Endothelial cell of umbilical vein (primary cell): ENCODE measurements at regions not wholly inside any gene's neighbourhood (a gene's known extent, or its start where the extent isn't known, plus 50 kb on each side); places are given as distances from the start of the nearest gene placed in this dataset.

Source experiments
- BruUV-seq: library from RNA; stranded (reverse); fragments of 400-500 nt; replicated peaks from 2 replicates; lab custom pipeline; 2021; lab: Mats Ljungman, UMichigan
- CTCF ChIA-PET: fragments of 300-600, 350-600 bp; sonication (Branson Sonifier 250); formaldehyde crosslinking; loops from one replicate; lab custom pipeline; 2021; ENCODE audit warnings: antibody characterized with exemption, inconsistent platforms; lab: Charles Lee
- POLR2A ChIA-PET: fragments of 300-600, 350-600 bp; sonication (Branson Sonifier 250); formaldehyde crosslinking; loops from one replicate; lab custom pipeline; 2021; ENCODE audit warnings: antibody characterized with exemption, inconsistent platforms; lab: Charles Lee
- DNase-seq: peaks from one replicate; pipeline ENCODE4 v3.0.0-alpha.2; 2011; ENCODE audit warnings: low read depth, low spot score
- FAIRE-seq: peaks from 2 replicates; lab custom pipeline; 2011; peaks lifted over from hg19 to GRCh38; lab: Jason Lieb, UNC
- H2AFZ ChIP-seq: 2 replicates; pipeline ENCODE4 v1.6.0; 2012; ENCODE audit warnings: low read depth, low read length, control low read depth, inconsistent platforms
- H3K27ac ChIP-seq: 2 replicates; pipeline ENCODE4 v1.5.1; 2011; ENCODE audit warnings: low read depth, mild to moderate bottlenecking, control low read depth, low read length, moderate library complexity; ENCODE audit not compliant: insufficient read depth
- H3K27me3 ChIP-seq, 2 experiments: 2 replicates each; pipeline versions ENCODE4 v1.6.0 to v1.6.1; 2011; ENCODE audit warnings: low read length in 2 of 2, mixed read lengths in 1 of 2; ENCODE audit not compliant: control insufficient read depth in 2 of 2, insufficient read depth in 2 of 2
- H3K36me3 ChIP-seq, 2 experiments: 2 replicates in 1 of 2; 3 replicates in 1 of 2; pipeline ENCODE4 v1.5.1; 2011; ENCODE audit warnings: low read length in 2 of 2, mild to moderate bottlenecking in 1 of 2, moderate library complexity in 1 of 2; ENCODE audit not compliant: control insufficient read depth in 2 of 2, insufficient read depth in 2 of 2; ENCODE audit errors: extremely low read depth in 1 of 2
- H3K4me1 ChIP-seq: 3 replicates; pipeline ENCODE4 v1.5.1; 2011; ENCODE audit warnings: mild to moderate bottlenecking, low read length; ENCODE audit not compliant: control insufficient read depth, insufficient read depth; ENCODE audit errors: extremely low read depth
- H3K4me2 ChIP-seq: 2 replicates; pipeline ENCODE4 v1.6.1; 2011; ENCODE audit warnings: low read length, control low read depth, mixed read lengths; ENCODE audit not compliant: insufficient read depth
- H3K4me3 ChIP-seq, 3 experiments: fragments of 200-600 bp in 1 of 3; sonication (generic), shearing (Covaris generic) in 1 of 3; replicated peaks in 1 of 3; 2 replicates each; pipeline ENCODE4 v1.5.1; 2011 to 2016; ENCODE audit warnings: control low read depth in 3 of 3, low read length in 3 of 3, mild to moderate bottlenecking in 2 of 3, inconsistent platforms in 1 of 3, low read depth in 1 of 3, moderate library complexity in 1 of 3; ENCODE audit not compliant: insufficient read depth in 1 of 3
- H3K79me2 ChIP-seq: 2 replicates; pipeline ENCODE4 v1.6.0; 2012; ENCODE audit warnings: low read length, inconsistent platforms; ENCODE audit not compliant: control insufficient read depth, insufficient read depth
- H3K9ac ChIP-seq: replicated peaks from 2 replicates; pipeline ENCODE3; 2011; ENCODE audit warnings: low read length, control low read depth; ENCODE audit not compliant: insufficient read depth; ENCODE audit errors: extremely low read depth
- H3K9me1 ChIP-seq: replicated peaks from 3 replicates; pipeline ENCODE4 v1.6.0; 2011; ENCODE audit warnings: mild to moderate bottlenecking, low read length; ENCODE audit not compliant: control insufficient read depth, insufficient read depth; ENCODE audit errors: extremely low read depth
- H3K9me3 ChIP-seq: replicated peaks from 2 replicates; pipeline ENCODE4 v1.5.1; 2012; ENCODE audit warnings: low read length, inconsistent platforms; ENCODE audit not compliant: control insufficient read depth, insufficient read depth
- H4K20me1 ChIP-seq: replicated peaks from 2 replicates; pipeline ENCODE3; 2011; ENCODE audit warnings: mild to moderate bottlenecking, low read length; ENCODE audit not compliant: control insufficient read depth, insufficient read depth; ENCODE audit errors: extremely low read depth
- EZH2 ChIP-seq: IDR thresholded peaks from 2 replicates; pipeline ENCODE4 v1.6.1; 2012; ENCODE audit warnings: borderline replicate concordance, low read depth, mild to moderate bottlenecking, moderate library complexity, low read length, inconsistent platforms; ENCODE audit not compliant: severe bottlenecking
- FOS ChIP-seq: IDR thresholded peaks from 2 replicates; pipeline ENCODE4 v1.6.1; 2011; ENCODE audit warnings: mild to moderate bottlenecking, low read length, moderate library complexity, borderline replicate concordance; ENCODE audit not compliant: insufficient read depth
- GATA2 ChIP-seq: IDR thresholded peaks from 2 replicates; pipeline ENCODE4 v1.7.0; 2011; ENCODE audit warnings: low read depth, mild to moderate bottlenecking, moderate library complexity, mixed read lengths, low read length; ENCODE audit not compliant: insufficient read length, insufficient read depth
- JUN ChIP-seq: IDR thresholded peaks from 2 replicates; pipeline ENCODE4 v1.6.1; 2011; ENCODE audit warnings: borderline replicate concordance, low read depth; ENCODE audit not compliant: insufficient read length, insufficient read depth
- MYC ChIP-seq: IDR thresholded peaks from one replicate; pipeline ENCODE4 v1.6.1; 2011; ENCODE audit warnings: mild to moderate bottlenecking, low read depth, low read length
- POLR2A ChIP-seq: IDR thresholded peaks from 2 replicates; pipeline ENCODE4 v1.6.1; 2012; ENCODE audit warnings: low read depth, mild to moderate bottlenecking, control low read depth, low read length
- POLR2AphosphoS5 ChIP-seq: IDR thresholded peaks from 2 replicates; pipeline ENCODE4 v1.6.1; 2012; ENCODE audit warnings: low read depth, mild to moderate bottlenecking, control low read depth, low read length, moderate library complexity; ENCODE audit not compliant: insufficient read depth
- dilution Hi-C: fragments of 300-500 bp; cut with MboI; formaldehyde crosslinking; loops from one replicate; pipeline ENCODE4 v1.15.0; 2019; ENCODE audit warnings: low sequenced_read_pairs; ENCODE audit not compliant: extremely low pct_ligation_motif_present
- intact Hi-C: fragments of 100-400 bp; cut with micrococcal nuclease; formaldehyde crosslinking; loops from one replicate; pipeline ENCODE4 v1.10.0; 2022
- TF ChIP-seq, protein P1 (sequence below), 2 donors: IDR thresholded peaks; 1 replicate in 1 of 2; 2 replicates in 1 of 2; pipeline ENCODE4 v1.5.1; 2011; ENCODE audit warnings: low read length in 2 of 2, mild to moderate bottlenecking in 2 of 2, moderate library complexity in 2 of 2, control low read depth in 1 of 2, inconsistent platforms in 1 of 2, low read depth in 1 of 2; ENCODE audit not compliant: insufficient read depth in 1 of 2; ENCODE audit errors: extremely low read depth in 1 of 2
- TF ChIP-seq, protein P2 (sequence below): IDR thresholded peaks from 2 replicates; pipeline ENCODE4 v1.6.1; 2011; ENCODE audit not compliant: insufficient read depth, insufficient read length

- ChIA-PET CTCF (no interaction called here), POLR2A (no interaction called here)
- no peak overlapping the region for H3K4me2 ChIP-seq
- FAIRE-seq (no peak), DNase-seq (no peak)
- peaks cover 0 to 9% of the 10 kb centered on the region in 2 experiments for H3K27me3 ChIP-seq
- H2AFZ ChIP-seq: no peak overlapping the region
- H3K27ac ChIP-seq: no peak overlapping the region
- H3K79me2 ChIP-seq: no peaks in the 10 kb centered on the region
- BruUV-seq: no TSS peak
- TF ChIP-seq GATA2 (no peak), EZH2 (no peak), MYC (no peak), POLR2AphosphoS5 (no peak), POLR2A (no peak), FOS (no peak), JUN (no peak)
- TF ChIP-seq, protein P1, sequence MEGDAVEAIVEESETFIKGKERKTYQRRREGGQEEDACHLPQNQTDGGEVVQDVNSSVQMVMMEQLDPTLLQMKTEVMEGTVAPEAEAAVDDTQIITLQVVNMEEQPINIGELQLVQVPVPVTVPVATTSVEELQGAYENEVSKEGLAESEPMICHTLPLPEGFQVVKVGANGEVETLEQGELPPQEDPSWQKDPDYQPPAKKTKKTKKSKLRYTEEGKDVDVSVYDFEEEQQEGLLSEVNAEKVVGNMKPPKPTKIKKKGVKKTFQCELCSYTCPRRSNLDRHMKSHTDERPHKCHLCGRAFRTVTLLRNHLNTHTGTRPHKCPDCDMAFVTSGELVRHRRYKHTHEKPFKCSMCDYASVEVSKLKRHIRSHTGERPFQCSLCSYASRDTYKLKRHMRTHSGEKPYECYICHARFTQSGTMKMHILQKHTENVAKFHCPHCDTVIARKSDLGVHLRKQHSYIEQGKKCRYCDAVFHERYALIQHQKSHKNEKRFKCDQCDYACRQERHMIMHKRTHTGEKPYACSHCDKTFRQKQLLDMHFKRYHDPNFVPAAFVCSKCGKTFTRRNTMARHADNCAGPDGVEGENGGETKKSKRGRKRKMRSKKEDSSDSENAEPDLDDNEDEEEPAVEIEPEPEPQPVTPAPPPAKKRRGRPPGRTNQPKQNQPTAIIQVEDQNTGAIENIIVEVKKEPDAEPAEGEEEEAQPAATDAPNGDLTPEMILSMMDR (IDR thresholded peaks at IDR 0.05; ENCODE audit: extremely low read depth in 1 of 2, insufficient read depth in 1 of 2, low read depth in 1 of 2, low read length in 2 of 2): no peak
- TF ChIP-seq, protein P2, sequence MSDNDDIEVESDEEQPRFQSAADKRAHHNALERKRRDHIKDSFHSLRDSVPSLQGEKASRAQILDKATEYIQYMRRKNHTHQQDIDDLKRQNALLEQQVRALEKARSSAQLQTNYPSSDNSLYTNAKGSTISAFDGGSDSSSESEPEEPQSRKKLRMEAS: no peak
- H3K4me3 ChIP-seq: no peak overlapping the region
- no peaks in the 10 kb centered on the region for H3K4me1 ChIP-seq
- no peaks in the 10 kb centered on the region for H3K36me3 ChIP-seq
- dilution Hi-C loops (no loop called here), intact Hi-C loops (no loop called here)
- no peaks in the 10 kb centered on the region for H4K20me1 ChIP-seq
- no peaks in the 10 kb centered on the region for H3K9me1 ChIP-seq
- H3K9ac ChIP-seq: no peak overlapping the region
- H3K9me3 ChIP-seq: no peaks in the 10 kb centered on the region
Observed at GRCh38 chr13:94764576-94765321, 52.4 kb upstream of the SOX21 start.
